K562 (cell line): ENCODE measurements at regions not wholly inside any gene's neighbourhood (a gene's known extent, or its start where the extent isn't known, plus 50 kb on each side); places are given as distances from the start of the nearest gene placed in this dataset.
A peak's percentile ranks its signal among the peaks of the same experiment; 100 is the strongest.

Experiments used
- ATAC-seq: fragments of 200-7000 bp; cut with Tn5 transposase; 3 replicates; pipeline ENCODE4 v1.9.1; 2020; ENCODE audit warnings: moderate library complexity
- BruUV-seq: library from RNA; stranded (reverse); fragments of 400-500 nt; replicated peaks from 2 replicates; lab custom pipeline; 2021; lab: Mats Ljungman, UMichigan
- CTCF ChIA-PET: fragments of 300-600 bp; formaldehyde crosslinking; extraction: SDS; loops from one replicate; lab custom pipeline; 2021; ENCODE audit warnings: low intra/inter-chr PET ratio; lab: Yijun Ruan, JAX
- POLR2A ChIA-PET: fragments of 300-600, 350-650 bp; sonication (Branson Sonifier 250); formaldehyde crosslinking; extraction: SDS; loops from one replicate; lab custom pipeline; 2021; ENCODE audit warnings: antibody characterized with exemption, inconsistent platforms; lab: Yijun Ruan, JAX
- DNase-seq, 4 experiments: peaks; one replicate each; pipeline versions ENCODE4 v3.0.0 to v3.0.0-alpha.2; 2011 to 2018; ENCODE audit warnings: low spot score in 3 of 4, mixed read lengths in 3 of 4; ENCODE audit errors: extremely low read depth in 1 of 4
- FAIRE-seq: peaks from 2 replicates; lab custom pipeline; 2011; peaks lifted over from hg19 to GRCh38; lab: Jason Lieb, UNC
- H2AFZ ChIP-seq: 2 replicates; pipeline ENCODE4 v1.6.0; 2011; ENCODE audit warnings: low read depth, low read length, control low read depth, inconsistent platforms
- H3K27ac ChIP-seq: fragments of 200-600 bp; 3 replicates; pipeline ENCODE4 v1.8.0; 2011; ENCODE audit warnings: low read depth, mild to moderate bottlenecking, control low read depth, inconsistent platforms, low read length, moderate library complexity, mixed read lengths; ENCODE audit errors: extremely low read depth
- H3K27me3 ChIP-seq, 2 experiments: fragments of 300-600 bp in 1 of 2; 2 replicates in 1 of 2; 3 replicates in 1 of 2; pipeline versions ENCODE4 v1.6.0 to v1.8.0; 2011; ENCODE audit warnings: inconsistent platforms in 2 of 2, low read length in 2 of 2, mild to moderate bottlenecking in 1 of 2, mixed read lengths in 1 of 2, moderate library complexity in 1 of 2; ENCODE audit not compliant: control insufficient read depth in 2 of 2, insufficient read depth in 2 of 2
- H3K36me3 ChIP-seq: fragments of 300-600 bp; 3 replicates; pipeline ENCODE4 v1.8.0; 2011; ENCODE audit warnings: mild to moderate bottlenecking, low read length, inconsistent platforms; ENCODE audit not compliant: control insufficient read depth, insufficient read depth
- H3K4me1 ChIP-seq, 2 experiments: fragments of 200-600 bp in 1 of 2; replicated peaks in 1 of 2; 2 replicates in 1 of 2; 3 replicates in 1 of 2; pipeline versions ENCODE4 v1.5.1 to v1.8.0; 2011; ENCODE audit warnings: inconsistent platforms in 2 of 2, low read length in 2 of 2, mild to moderate bottlenecking in 1 of 2, mixed read lengths in 1 of 2, moderate library complexity in 1 of 2; ENCODE audit not compliant: control insufficient read depth in 2 of 2, insufficient read depth in 2 of 2
- H3K4me2 ChIP-seq: 2 replicates; pipeline ENCODE4 v1.6.1; 2011; ENCODE audit warnings: low read length, control low read depth, inconsistent platforms, mixed read lengths; ENCODE audit not compliant: insufficient read depth
- H3K4me3 ChIP-seq: fragments of 200-600 bp; sonication (generic), shearing (Covaris generic); 2 replicates; pipeline ENCODE4 v1.5.1; 2016; ENCODE audit warnings: control low read depth, inconsistent platforms
- H3K79me2 ChIP-seq: fragments of 200-600 bp; 3 replicates; pipeline ENCODE4 v1.8.0; 2011; ENCODE audit warnings: low read length, inconsistent platforms; ENCODE audit not compliant: control insufficient read depth, insufficient read depth
- H3K9ac ChIP-seq, 2 experiments: 2 replicates each; pipeline versions ENCODE4 v1.6.0 to v1.6.1; 2011; ENCODE audit warnings: low read depth in 2 of 2, low read length in 2 of 2, control low read depth in 1 of 2, inconsistent platforms in 1 of 2, mild to moderate bottlenecking in 1 of 2, mixed read lengths in 1 of 2; ENCODE audit not compliant: insufficient read depth in 1 of 2
- H3K9me1 ChIP-seq: one replicate; pipeline ENCODE4 v1.6.0; 2011; ENCODE audit warnings: inconsistent platforms, mild to moderate bottlenecking, low read length, moderate library complexity; ENCODE audit not compliant: control insufficient read depth, insufficient read depth
- H3K9me3 ChIP-seq: replicated peaks from 2 replicates; pipeline ENCODE4 v1.5.1; 2011; ENCODE audit warnings: low read depth, low read length, inconsistent platforms; ENCODE audit not compliant: control insufficient read depth, insufficient read depth
- H4K20me1 ChIP-seq: replicated peaks from 2 replicates; pipeline ENCODE4 v1.6.1; 2011; ENCODE audit warnings: low read length, inconsistent platforms, mixed read lengths; ENCODE audit not compliant: control insufficient read depth, insufficient read depth
- BACH1 ChIP-seq: fragments of 200-800 bp; sonication (Bioruptor generic); IDR thresholded peaks from 2 replicates; pipeline ENCODE4 v1.6.1; 2016; ENCODE audit warnings: missing genetic modification characterization, missing compliant biosample characterization
- JUND ChIP-seq, 2 experiments: IDR thresholded peaks; 2 replicates in 1 of 2; 3 replicates in 1 of 2; pipeline ENCODE4 v1.6.1; 2011; ENCODE audit warnings: borderline replicate concordance in 2 of 2, low read depth in 2 of 2, low read length in 2 of 2, improper control_type of control experiment in 1 of 2, missing biosample characterization in 1 of 2, missing genetic modification characterization in 1 of 2, missing genetic modification reagents in 1 of 2
- MEIS2 ChIP-seq: fragments of 450-650 bp; IDR thresholded peaks from 2 replicates; pipeline ENCODE4 v1.6.1; 2014; ENCODE audit warnings: mild to moderate bottlenecking; ENCODE audit not compliant: partially characterized antibody
- NONO ChIP-seq, 2 experiments: fragments of 200-400 bp in 1 of 2; fragments of 450-650 bp in 1 of 2; formaldehyde crosslinking in 1 of 2; IDR thresholded peaks; 2 replicates each; pipeline ENCODE4 v1.6.1; 2017; ENCODE audit warnings: low read depth in 2 of 2, mild to moderate bottlenecking in 2 of 2, moderate library complexity in 2 of 2, low read length in 1 of 2
- RAD51 ChIP-seq: fragments of 450-650 bp; IDR thresholded peaks from 2 replicates; pipeline ENCODE4 v1.7.1; 2016; ENCODE audit warnings: low read depth, mild to moderate bottlenecking, borderline replicate concordance
- RCOR1 ChIP-seq, 2 experiments: IDR thresholded peaks; 2 replicates each; pipeline ENCODE4 v1.6.1; 2012; ENCODE audit warnings: low read depth in 2 of 2, low read length in 2 of 2, borderline replicate concordance in 1 of 2, improper control_type of control experiment in 1 of 2
- SMAD4 ChIP-seq: fragments of 250-450 bp; sonication (Bioruptor Pico); conservative IDR thresholded peaks from 2 replicates; pipeline ENCODE4 v1.8.0; 2021; ENCODE audit warnings: inconsistent platforms, mild to moderate bottlenecking, moderate library complexity
- ZNF165 ChIP-seq: fragments of 250-450 bp; sonication (Bioruptor Pico); IDR thresholded peaks from 2 replicates; pipeline ENCODE4 v1.4.0; 2020; ENCODE audit warnings: borderline replicate concordance
- WGBS: fragments of 100-300 bp; shearing (Covaris generic); methylation state at CpG from one replicate; pipeline ENCODE4 v1.1.6; 2016; ENCODE audit warnings: low coverage, mixed read lengths; ENCODE audit not compliant: insufficient coverage; ENCODE audit errors: missing lambda C conversion rate; 5-methylcytosine and 5-hydroxymethylcytosine counted together
- in situ Hi-C: fragments of 300-500 bp; cut with MboI; formaldehyde crosslinking; loops from 4 replicates; pipeline ENCODE4 v1.15.0; 2018; ENCODE audit warnings: inconsistent platforms, mixed read lengths
- intact Hi-C: fragments of 100-400 bp; cut with micrococcal nuclease; formaldehyde crosslinking; loops from 2 replicates; pipeline ENCODE4 v1.14.2; 2022
- TF ChIP-seq, protein P1 (sequence below): fragments of 200-800 bp; sonication (Bioruptor generic); IDR thresholded peaks from 2 replicates; pipeline ENCODE4 v1.6.1; 2017; ENCODE audit warnings: missing genetic modification characterization, missing compliant biosample characterization
- TF ChIP-seq, protein P2 (sequence below): fragments of 200-800 bp; sonication (Bioruptor generic); IDR thresholded peaks from 2 replicates; pipeline ENCODE4 v1.6.1; 2017; ENCODE audit warnings: missing genetic modification characterization, missing compliant biosample characterization
- TF ChIP-seq, protein P3 (sequence below): fragments of 450-650 bp; IDR thresholded peaks from 2 replicates; pipeline ENCODE4 v1.6.1; 2018; ENCODE audit warnings: mild to moderate bottlenecking, low read depth; ENCODE audit not compliant: partially characterized antibody

DNA sequence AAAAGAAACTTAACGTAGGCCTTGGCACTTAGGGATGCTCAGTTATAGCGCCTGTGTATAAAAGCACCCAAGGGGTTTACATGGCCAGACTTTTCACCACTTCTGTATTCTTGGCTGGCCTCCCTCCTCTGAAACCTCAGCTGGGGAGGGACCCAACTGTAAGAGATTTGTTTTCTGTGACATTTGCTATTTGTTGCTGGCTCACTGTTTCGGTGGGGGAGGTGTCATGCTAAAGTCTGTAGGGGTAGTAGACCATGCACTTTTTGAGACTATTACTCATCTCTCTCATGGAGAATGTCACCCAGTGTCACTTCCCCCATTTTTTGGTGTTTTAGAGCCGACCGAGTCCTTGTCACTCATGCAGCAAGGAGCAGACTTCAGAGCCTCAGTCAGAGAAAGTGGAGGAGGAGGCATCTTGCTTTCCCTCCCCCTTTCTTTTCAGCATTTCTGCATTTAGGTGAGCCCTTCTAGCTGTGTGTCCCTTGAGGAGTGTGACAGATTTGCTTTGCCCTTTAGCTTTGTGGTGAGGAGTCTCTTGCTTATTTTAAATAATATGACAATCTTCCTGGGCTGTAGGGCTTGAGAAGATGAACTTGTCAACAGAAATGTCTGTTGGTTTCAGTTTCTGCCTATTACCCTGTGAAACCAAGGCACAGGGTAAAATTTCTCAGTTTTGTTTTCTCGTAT lies 160.1 kb downstream of the FASLG start:
- no peak for FAIRE-seq
- no peak; the same call in 2 of the 3 replicates for ATAC-seq
- no TSS peak for BruUV-seq
- no peaks in the 10 kb centered on the region for H3K27me3 ChIP-seq
- ChIA-PET CTCF (no interaction called here), POLR2A (interaction anchor here (0.8 kb wide), 1 partner anchor 375 kb away, joined by 3 read pairs; no protein-coding TSS in a partner anchor)
- no peaks in the 10 kb centered on the region for H3K36me3 ChIP-seq
- no peak for DNase-seq
- 19% methylated on average over 6 of the region's 6 CpGs for WGBS
- intact Hi-C loops (no loop called here), in situ Hi-C loops (no loop called here)
- no peak overlapping the region for H3K4me3 ChIP-seq
- no peak overlapping the region for H3K27ac ChIP-seq
- H2AFZ ChIP-seq = 0 out of 2 replicates have a peak overlapping the region, but pooled peaks have one; percentile 1
- H3K9me1 ChIP-seq = no peaks in the 10 kb centered on the region
- H3K9me3 ChIP-seq = no peaks in the 10 kb centered on the region
- no peak overlapping the region for H3K9ac ChIP-seq
- no peaks in the 10 kb centered on the region for H4K20me1 ChIP-seq
- H3K4me1 ChIP-seq = peaks cover 0 to 30% of the 10 kb centered on the region in 2 experiments; a peak in 3 of 5 replicates
- no peaks in the 10 kb centered on the region for H3K79me2 ChIP-seq
- H3K4me2 ChIP-seq = no peak overlapping the region
- TF ChIP-seq RCOR1 (IDR thresholded peaks at IDR 0.05; ENCODE audit: borderline replicate concordance in 1 of 2, low read depth in 2 of 2, low read length in 2 of 2) (0 out of 4 replicates have a peak, but pooled peaks of 1 of the 2 experiments have one; percentile 28), ZNF165 (CRISPR knock-in tag) (no peak), RAD51 (no peak), SMAD4 (CRISPR knock-in tag) (0 out of 2 replicates have a peak, but pooled peaks have one; percentile 7), BACH1 (peak; percentile 56; the same call in 1 of the 2 replicates), NONO (IDR thresholded peaks at IDR 0.05; ENCODE audit: low read depth in 2 of 2, low read length in 1 of 2) (no peak), MEIS2 (peak; percentile 66), JUND (IDR thresholded peaks at IDR 0.05; ENCODE audit: borderline replicate concordance, low read depth, low read length) (0 out of 2 replicates have a peak, but pooled peaks have one; percentile 4), JUND (tag; IDR thresholded peaks at IDR 0.05; ENCODE audit: borderline replicate concordance, low read depth, low read length) (no peak)
- TF ChIP-seq, protein P1, sequence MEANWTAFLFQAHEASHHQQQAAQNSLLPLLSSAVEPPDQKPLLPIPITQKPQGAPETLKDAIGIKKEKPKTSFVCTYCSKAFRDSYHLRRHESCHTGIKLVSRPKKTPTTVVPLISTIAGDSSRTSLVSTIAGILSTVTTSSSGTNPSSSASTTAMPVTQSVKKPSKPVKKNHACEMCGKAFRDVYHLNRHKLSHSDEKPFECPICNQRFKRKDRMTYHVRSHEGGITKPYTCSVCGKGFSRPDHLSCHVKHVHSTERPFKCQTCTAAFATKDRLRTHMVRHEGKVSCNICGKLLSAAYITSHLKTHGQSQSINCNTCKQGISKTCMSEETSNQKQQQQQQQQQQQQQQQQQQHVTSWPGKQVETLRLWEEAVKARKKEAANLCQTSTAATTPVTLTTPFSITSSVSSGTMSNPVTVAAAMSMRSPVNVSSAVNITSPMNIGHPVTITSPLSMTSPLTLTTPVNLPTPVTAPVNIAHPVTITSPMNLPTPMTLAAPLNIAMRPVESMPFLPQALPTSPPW (CRISPR knock-in tag) = peak; percentile 49; the same call in 1 of the 2 replicates
- TF ChIP-seq, protein P2, sequence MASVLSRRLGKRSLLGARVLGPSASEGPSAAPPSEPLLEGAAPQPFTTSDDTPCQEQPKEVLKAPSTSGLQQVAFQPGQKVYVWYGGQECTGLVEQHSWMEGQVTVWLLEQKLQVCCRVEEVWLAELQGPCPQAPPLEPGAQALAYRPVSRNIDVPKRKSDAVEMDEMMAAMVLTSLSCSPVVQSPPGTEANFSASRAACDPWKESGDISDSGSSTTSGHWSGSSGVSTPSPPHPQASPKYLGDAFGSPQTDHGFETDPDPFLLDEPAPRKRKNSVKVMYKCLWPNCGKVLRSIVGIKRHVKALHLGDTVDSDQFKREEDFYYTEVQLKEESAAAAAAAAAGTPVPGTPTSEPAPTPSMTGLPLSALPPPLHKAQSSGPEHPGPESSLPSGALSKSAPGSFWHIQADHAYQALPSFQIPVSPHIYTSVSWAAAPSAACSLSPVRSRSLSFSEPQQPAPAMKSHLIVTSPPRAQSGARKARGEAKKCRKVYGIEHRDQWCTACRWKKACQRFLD (CRISPR knock-in tag) = 0 out of 2 replicates have a peak, but pooled peaks have one; percentile 6
- TF ChIP-seq, protein P3, sequence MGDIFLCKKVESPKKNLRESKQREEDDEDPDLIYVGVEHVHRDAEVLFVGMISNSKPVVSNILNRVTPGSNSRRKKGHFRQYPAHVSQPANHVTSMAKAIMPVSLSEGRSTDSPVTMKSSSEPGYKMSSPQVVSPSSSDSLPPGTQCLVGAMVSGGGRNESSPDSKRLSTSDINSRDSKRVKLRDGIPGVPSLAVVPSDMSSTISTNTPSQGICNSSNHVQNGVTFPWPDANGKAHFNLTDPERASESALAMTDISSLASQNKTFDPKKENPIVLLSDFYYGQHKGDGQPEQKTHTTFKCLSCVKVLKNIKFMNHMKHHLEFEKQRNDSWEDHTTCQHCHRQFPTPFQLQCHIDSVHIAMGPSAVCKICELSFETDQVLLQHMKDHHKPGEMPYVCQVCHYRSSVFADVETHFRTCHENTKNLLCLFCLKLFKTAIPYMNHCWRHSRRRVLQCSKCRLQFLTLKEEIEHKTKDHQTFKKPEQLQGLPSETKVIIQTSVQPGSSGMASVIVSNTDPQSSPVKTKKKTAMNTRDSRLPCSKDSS = no peak
